ENCODE measurements at regions not wholly inside any gene's neighbourhood (a gene's known extent, or its start where the extent isn't known, plus 50 kb on each side); places are given as distances from the start of the nearest gene placed in this dataset.

- no peaks in the 10 kb centered on the region for H3K36me3 ChIP-seq (ENCODE audit: control insufficient read depth in 2 of 2, extremely low read depth in 1 of 2, insufficient read depth in 2 of 2, low read length in 2 of 2)
- H4K20me1 ChIP-seq (replicated peaks; ENCODE audit: control insufficient read depth, extremely low read depth, insufficient read depth, low read length) = no peaks in the 10 kb centered on the region
- H3K79me2 ChIP-seq (ENCODE audit: control insufficient read depth, insufficient read depth, low read length) = no peaks in the 10 kb centered on the region
- H3K9ac ChIP-seq (replicated peaks; ENCODE audit: extremely low read depth, insufficient read depth, low read length) = no peak overlapping the region
- POLR2A ChIA-PET = no interaction called here
- no peaks in the 10 kb centered on the region for H3K27me3 ChIP-seq (ENCODE audit: control insufficient read depth in 2 of 2, insufficient read depth in 2 of 2, low read length in 2 of 2)
- dilution Hi-C loops (cut with MboI; ENCODE audit: extremely low pct_ligation_motif_present, low sequenced_read_pairs) = no loop called here
- FAIRE-seq = no peak
- no peak overlapping the region for H3K4me2 ChIP-seq (ENCODE audit: insufficient read depth, low read length)
- no peak overlapping the region for H3K4me3 ChIP-seq (replicated peaks in 1 of 3; ENCODE audit: insufficient read depth in 1 of 3, low read depth in 1 of 3, low read length in 3 of 3)
- no peaks in the 10 kb centered on the region for H3K4me1 ChIP-seq (ENCODE audit: control insufficient read depth, extremely low read depth, insufficient read depth, low read length)
- intact Hi-C loops (cut with micrococcal nuclease) = no loop called here
- no peak for DNase-seq (ENCODE audit: low read depth, low spot score)
- CTCF ChIA-PET = no interaction called here
- no peak overlapping the region for H3K27ac ChIP-seq (ENCODE audit: insufficient read depth, low read depth, low read length)
- no peaks in the 10 kb centered on the region for H3K9me3 ChIP-seq (replicated peaks; ENCODE audit: control insufficient read depth, insufficient read depth, low read length)
- no peaks in the 10 kb centered on the region for H3K9me1 ChIP-seq (replicated peaks; ENCODE audit: control insufficient read depth, extremely low read depth, insufficient read depth, low read length)
- BruUV-seq (replicated peaks) = no TSS peak
- no peak for TF ChIP-seq POLR2A (IDR thresholded peaks at IDR 0.05; ENCODE audit: low read depth, low read length)
- TF ChIP-seq EZH2 (IDR thresholded peaks at IDR 0.05; ENCODE audit: borderline replicate concordance, low read depth, low read length, severe bottlenecking) = no peak
- TF ChIP-seq CTCF (IDR thresholded peaks at IDR 0.05; ENCODE audit: extremely low read depth in 1 of 2, insufficient read depth in 1 of 2, low read depth in 1 of 2, low read length in 2 of 2) = no peak
- TF ChIP-seq FOS (IDR thresholded peaks at IDR 0.05; ENCODE audit: borderline replicate concordance, insufficient read depth, low read length) = no peak
- TF ChIP-seq POLR2AphosphoS5 (IDR thresholded peaks at IDR 0.05; ENCODE audit: insufficient read depth, low read depth, low read length) = no peak
- H2AFZ ChIP-seq (ENCODE audit: low read depth, low read length) = no peak overlapping the region
Measured at GRCh38 chr7:54337466-54337865, 204.7 kb upstream of the VSTM2A start.

- H3K9me3 ChIP-seq (replicated peaks; ENCODE audit: control insufficient read depth, insufficient read depth, low read length) = no peaks in the 10 kb centered on the region
- no peaks in the 10 kb centered on the region for H4K20me1 ChIP-seq (replicated peaks; ENCODE audit: control insufficient read depth, extremely low read depth, insufficient read depth, low read length)
- no peaks in the 10 kb centered on the region for H3K27me3 ChIP-seq (ENCODE audit: control insufficient read depth in 2 of 2, insufficient read depth in 2 of 2, low read length in 2 of 2)
- H3K9ac ChIP-seq (replicated peaks; ENCODE audit: extremely low read depth, insufficient read depth, low read length) = no peak overlapping the region
- H3K4me2 ChIP-seq (ENCODE audit: insufficient read depth, low read length) = no peak overlapping the region
- H3K4me3 ChIP-seq (replicated peaks in 1 of 3; ENCODE audit: insufficient read depth in 1 of 3, low read depth in 1 of 3, low read length in 3 of 3) = no peak overlapping the region
- H3K4me1 ChIP-seq (ENCODE audit: control insufficient read depth, extremely low read depth, insufficient read depth, low read length) = no peaks in the 10 kb centered on the region
- CTCF ChIA-PET = no interaction called here
- no peaks in the 10 kb centered on the region for H3K79me2 ChIP-seq (ENCODE audit: control insufficient read depth, insufficient read depth, low read length)
- TF ChIP-seq MAX (IDR thresholded peaks at IDR 0.05; ENCODE audit: insufficient read depth, insufficient read length) = no peak
- TF ChIP-seq GATA2 (IDR thresholded peaks at IDR 0.05; ENCODE audit: insufficient read depth, insufficient read length, low read depth, low read length) = no peak
- no peak for TF ChIP-seq POLR2AphosphoS5 (IDR thresholded peaks at IDR 0.05; ENCODE audit: insufficient read depth, low read depth, low read length)
- no peak for TF ChIP-seq POLR2A (IDR thresholded peaks at IDR 0.05; ENCODE audit: low read depth, low read length)
- no peak for TF ChIP-seq EZH2 (IDR thresholded peaks at IDR 0.05; ENCODE audit: borderline replicate concordance, low read depth, low read length, severe bottlenecking)
- no peak for TF ChIP-seq MYC (IDR thresholded peaks at IDR 0.05; ENCODE audit: low read depth, low read length)
- no peak for TF ChIP-seq JUN (IDR thresholded peaks at IDR 0.05; ENCODE audit: borderline replicate concordance, insufficient read depth, insufficient read length, low read depth)
- TF ChIP-seq FOS (IDR thresholded peaks at IDR 0.05; ENCODE audit: borderline replicate concordance, insufficient read depth, low read length) = no peak
- TF ChIP-seq CTCF (IDR thresholded peaks at IDR 0.05; ENCODE audit: extremely low read depth in 1 of 2, insufficient read depth in 1 of 2, low read depth in 1 of 2, low read length in 2 of 2) = no peak
- no peaks in the 10 kb centered on the region for H3K9me1 ChIP-seq (replicated peaks; ENCODE audit: control insufficient read depth, extremely low read depth, insufficient read depth, low read length)
- POLR2A ChIA-PET = no interaction called here
- no peak for FAIRE-seq
- dilution Hi-C loops (cut with MboI; ENCODE audit: extremely low pct_ligation_motif_present, low sequenced_read_pairs) (no loop called here), intact Hi-C loops (cut with micrococcal nuclease) (no loop called here)
- H3K36me3 ChIP-seq (ENCODE audit: control insufficient read depth in 2 of 2, extremely low read depth in 1 of 2, insufficient read depth in 2 of 2, low read length in 2 of 2) = no peaks in the 10 kb centered on the region
- no peak overlapping the region for H2AFZ ChIP-seq (ENCODE audit: low read depth, low read length)
- BruUV-seq (replicated peaks) = no TSS peak
- DNase-seq (ENCODE audit: low read depth, low spot score) = no peak
- no peak overlapping the region for H3K27ac ChIP-seq (ENCODE audit: insufficient read depth, low read depth, low read length)
Measured at GRCh38 chr7:54338319-54338718, 203.9 kb upstream of the VSTM2A start.

Measured in endothelial cell of umbilical vein (primary cell).